NT2/D1 (cell line): ENCODE measurements at regions not wholly inside any gene's neighbourhood (a gene's known extent, or its start where the extent isn't known, plus 50 kb on each side); places are given as distances from the start of the nearest gene placed in this dataset.

Source experiments
- YY1 ChIP-seq: IDR thresholded peaks from 2 replicates; pipeline ENCODE4 v1.6.1; 2011; ENCODE audit not compliant: insufficient read length, insufficient read depth
- ZNF274 ChIP-seq: IDR thresholded peaks from 2 replicates; pipeline ENCODE4 v1.6.1; 2011; ENCODE audit warnings: mild to moderate bottlenecking, low read depth, low read length

DNA sequence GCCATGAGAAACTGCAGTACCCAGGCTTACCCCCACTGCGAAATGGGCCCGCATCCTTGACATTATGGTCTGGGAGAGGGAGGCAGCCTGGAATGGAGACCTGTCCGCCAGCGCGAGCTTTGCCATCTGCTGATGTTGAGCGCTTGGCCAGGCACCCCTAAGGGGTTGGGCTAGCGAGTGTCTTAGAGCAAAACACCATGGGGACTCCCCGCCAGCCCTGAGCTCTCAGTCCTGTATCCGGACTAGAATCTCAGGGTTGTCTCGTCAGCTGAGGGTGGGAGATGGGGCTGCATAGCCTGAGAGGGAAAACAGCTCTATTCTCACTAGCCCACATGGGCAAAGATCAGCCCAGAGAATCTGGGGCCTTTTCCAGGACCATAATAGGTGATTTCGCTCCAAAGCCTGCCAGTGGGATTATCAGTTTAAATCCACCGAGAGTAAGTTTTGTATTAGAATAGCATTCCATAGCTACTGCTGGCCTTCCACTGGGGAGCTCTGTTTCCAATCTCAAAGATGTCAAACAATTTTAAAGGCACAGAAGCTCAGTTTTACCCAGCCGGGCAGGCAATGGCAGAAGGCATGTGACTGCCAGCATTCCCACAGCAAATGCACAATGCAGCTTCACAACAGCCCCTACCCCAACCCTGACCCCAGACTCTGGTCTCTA lies 167.5 kb upstream of the TPM1 start:
- TF ChIP-seq ZNF274: no peak
- no peak for TF ChIP-seq YY1
